HG02610 (cell line): ENCODE measurements at regions not wholly inside any gene's neighbourhood (a gene's known extent, or its start where the extent isn't known, plus 50 kb on each side); places are given as distances from the start of the nearest gene placed in this dataset.

Experiments used
- ATAC-seq: cut with Tn5 transposase; IDR thresholded peaks from one replicate; pipeline ENCODE4 v1.9.1; 2021; ENCODE audit warnings: mild to moderate bottlenecking, moderate library complexity; ENCODE audit not compliant: unreplicated experiment

DNA sequence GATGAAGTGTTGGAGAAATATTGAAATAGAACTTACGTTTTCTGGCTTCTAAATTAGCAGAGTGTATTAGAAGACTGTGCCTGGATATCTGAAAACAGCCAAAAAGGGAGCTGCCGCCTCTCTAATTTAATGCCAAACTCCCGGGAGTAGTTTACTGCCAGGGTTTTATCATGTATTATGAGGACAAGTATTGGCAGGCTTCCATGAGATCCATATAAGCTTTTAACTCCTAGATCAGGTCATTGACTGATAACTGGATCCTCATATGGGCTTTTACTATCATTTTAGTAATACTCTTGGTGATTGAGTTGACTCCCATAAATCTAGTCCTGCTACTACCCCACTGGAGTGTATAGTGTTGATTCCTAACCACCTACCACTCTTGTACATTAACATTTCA, 178.4 kb upstream of the CXADR start:
- no peak for ATAC-seq

DNA sequence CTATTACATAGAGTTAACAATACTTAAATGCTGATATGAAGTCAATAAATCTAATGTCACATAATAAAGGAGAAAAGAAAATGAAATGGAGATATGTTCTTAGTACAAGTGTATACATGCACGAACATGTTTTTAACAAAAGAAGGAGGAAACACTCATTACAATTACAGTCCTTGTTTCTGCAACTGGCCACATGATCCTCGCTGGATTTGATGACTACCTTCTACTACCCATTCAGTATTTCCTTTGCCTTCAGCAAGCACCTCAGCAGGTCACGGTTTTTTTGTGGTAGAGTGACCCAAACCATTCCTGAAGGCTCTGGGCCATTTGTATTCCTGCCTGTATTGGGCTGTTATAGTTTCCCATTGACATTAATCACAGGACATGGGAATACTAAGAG, 172.8 kb upstream of the CXADR start:
- ATAC-seq, result no peak

- no peak for ATAC-seq
Observed at GRCh38 chr21:17343055-17343454, 169.8 kb upstream of the CXADR start.

DNA sequence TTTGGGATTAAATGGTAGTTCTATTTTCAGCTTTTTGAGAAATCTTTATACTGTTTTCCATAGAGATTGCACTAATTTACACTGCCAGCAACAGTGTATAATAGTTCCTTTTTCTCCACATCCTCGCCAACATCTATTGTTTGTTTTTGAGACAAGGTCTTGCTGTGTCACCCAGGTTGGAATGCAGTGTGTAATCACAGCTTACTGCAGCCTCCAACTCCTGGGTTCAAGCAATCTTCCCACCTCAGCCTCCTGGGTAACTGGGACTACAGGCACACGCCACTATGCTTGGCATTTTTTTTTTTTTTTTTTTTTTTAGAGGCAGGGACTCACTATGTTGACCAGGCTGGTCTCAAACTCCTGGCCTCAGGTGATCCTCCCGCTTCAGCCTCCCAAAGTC, 164.5 kb upstream of the CXADR start:
- ATAC-seq, result no peak

GRCh38 chr21:17348849-17349248, 164.0 kb upstream of the CXADR start:
- ATAC-seq, result no peak

GRCh38 chr21:17351766-17352165, 161.1 kb upstream of the CXADR start:
- ATAC-seq, result no peak

- ATAC-seq, result no peak
Observed at GRCh38 chr21:17352996-17353655, 159.7 kb upstream of the CXADR start.

- ATAC-seq, result no peak
Observed at GRCh38 chr21:17359781-17360180, 153.1 kb upstream of the CXADR start.

- no peak for ATAC-seq
Observed at GRCh38 chr21:17368748-17369363, 144.0 kb upstream of the CXADR start.

DNA sequence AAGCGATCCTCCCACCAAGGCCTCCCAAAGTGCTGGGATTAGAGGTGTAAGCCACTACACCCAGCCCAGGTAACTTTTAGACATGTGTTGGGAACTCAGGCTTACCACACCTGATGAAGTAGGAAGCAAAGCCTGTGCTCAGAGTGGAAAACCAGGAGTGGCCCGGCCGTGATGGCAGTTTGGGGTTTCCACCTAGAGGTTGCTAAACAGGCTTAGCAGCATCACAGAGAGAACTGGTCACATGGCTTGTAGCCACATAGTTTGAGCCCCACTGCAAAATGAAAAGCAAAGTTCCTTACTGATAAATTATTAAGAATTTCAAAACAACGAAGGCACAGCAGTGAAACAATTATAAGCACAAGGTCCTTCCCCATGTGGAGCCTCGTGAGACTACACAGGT, 142.6 kb upstream of the CXADR start:
- ATAC-seq, result no peak

- ATAC-seq, result no peak
Observed at GRCh38 chr21:17370916-17371315, 141.9 kb upstream of the CXADR start.

DNA sequence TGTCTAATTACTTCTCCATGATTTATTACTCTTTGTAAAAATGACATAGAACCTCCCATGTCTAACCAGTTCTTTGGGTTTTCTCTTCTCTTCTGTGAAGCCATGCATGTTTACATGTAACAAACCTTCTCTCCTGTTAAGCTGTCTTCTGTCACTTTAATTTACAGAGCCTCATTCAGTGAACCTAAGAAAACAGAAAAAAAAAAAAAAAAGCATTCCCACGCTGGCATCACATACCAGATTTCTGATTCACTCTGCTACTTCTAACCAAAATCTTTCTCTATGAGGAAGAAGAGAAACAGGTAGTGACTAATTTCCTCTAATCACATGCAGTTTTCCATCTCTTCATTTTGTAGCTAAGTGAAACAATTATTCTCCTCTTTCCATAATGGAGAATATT, 141.4 kb upstream of the CXADR start:
- no peak for ATAC-seq

DNA sequence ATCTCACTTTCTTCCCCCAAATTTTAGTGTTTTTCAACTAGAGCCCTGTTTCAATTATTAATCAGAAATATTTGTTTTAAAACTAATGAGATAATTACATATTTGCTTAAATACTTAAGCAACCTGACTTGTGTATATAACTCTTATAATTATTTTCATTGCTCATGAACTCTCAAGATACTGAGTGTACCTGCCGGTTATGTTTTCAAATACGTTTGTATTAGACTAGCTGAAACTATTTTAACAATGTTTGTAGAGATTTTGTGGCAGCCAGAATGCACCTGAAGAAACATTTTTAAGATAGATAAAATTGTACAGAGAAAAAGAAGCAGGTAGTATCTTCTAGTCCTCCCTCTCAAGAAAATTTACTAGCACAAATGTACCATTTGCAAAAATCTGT, 140.6 kb upstream of the CXADR start:
- ATAC-seq, result no peak

- no peak for ATAC-seq
Observed at GRCh38 chr21:17386498-17386897, 126.3 kb upstream of the CXADR start.

- ATAC-seq, result peak; percentile 57
Observed at GRCh38 chr21:17387030-17387617, 125.7 kb upstream of the CXADR start.

- no peak for ATAC-seq
Observed at GRCh38 chr21:17388226-17388625, 124.6 kb upstream of the CXADR start.

- ATAC-seq, result no peak
Observed at GRCh38 chr21:17389311-17389710, 123.5 kb upstream of the CXADR start.

DNA sequence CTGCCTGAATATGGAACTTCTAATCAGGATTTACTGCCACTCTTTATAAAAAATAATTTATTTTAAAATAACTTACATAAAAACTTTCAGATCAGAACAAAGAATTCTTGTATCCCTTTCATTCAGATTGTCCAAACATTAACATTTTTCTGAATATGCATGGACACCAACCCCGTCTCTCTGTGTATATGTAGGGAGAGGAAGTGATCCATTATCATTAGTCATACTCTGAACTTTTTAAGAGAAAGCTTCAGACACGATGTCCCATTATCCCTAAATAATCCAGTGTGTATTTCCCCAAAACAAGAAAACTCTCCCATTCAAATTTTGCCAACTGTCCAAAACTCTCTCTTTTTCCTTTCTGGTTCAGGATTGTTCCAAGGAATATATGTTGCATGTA, 122.3 kb upstream of the CXADR start:
- ATAC-seq, result no peak

DNA sequence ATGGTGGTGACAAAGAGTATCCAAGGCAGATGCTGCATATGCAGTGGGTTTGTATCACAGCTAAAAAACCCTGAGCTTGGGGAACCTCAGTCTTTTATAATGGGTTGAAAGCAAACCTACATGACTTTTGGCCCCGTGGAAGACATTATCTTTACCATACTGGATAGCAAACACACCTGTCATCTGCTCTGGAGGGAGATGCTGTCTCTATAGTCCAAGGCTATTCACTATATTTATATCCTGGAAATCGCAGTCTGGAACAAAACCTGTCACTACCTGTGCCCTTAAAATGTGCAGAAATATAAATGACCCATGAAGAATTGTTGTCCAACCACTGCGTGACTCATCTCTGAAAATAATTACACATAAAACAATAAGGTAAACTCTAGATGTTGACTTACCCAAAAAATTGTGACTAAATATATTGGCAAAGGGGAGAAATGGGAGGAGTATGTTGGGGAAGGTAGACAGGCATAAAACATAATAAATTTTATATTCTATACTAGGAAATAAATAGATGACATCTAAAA, 121.0 kb upstream of the CXADR start:
- ATAC-seq, result no peak

DNA sequence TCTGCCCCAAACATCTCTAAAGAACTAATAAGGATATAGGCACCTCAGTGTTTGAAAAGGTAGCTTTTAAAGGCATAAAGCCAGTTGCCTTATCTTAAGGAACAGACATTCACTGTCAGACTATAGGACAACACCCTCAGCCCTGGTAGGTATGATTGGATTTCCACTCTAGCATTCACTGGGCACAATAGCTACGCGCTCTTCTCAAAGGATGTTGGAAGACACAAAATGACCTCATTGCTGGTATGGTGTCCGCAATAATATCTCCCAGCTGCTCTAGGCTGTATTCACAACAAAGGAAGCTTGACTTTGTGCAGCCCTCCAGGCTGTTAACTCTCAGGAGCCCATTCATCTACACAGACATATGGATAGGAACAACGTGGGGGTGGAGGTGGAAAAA, 119.4 kb upstream of the CXADR start:
- no peak for ATAC-seq

DNA sequence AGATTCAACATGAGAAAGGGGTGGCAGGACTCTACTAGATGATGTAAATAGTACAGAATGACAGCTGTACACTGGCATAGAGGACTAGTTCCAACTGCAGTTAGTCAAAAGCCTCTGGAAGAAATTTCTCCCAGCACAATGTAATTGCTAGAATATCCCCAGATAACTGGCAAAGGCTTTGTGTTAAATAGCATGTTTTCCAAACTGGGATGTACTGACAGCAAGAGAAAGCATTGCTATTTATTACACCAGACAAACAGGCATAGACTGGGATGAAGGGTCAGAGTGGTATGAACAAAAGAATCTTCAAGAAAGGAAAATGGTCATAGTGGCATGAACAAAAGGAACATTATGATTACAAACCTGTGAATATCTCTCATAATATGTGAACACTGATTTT, 115.9 kb upstream of the CXADR start:
- no peak for ATAC-seq

DNA sequence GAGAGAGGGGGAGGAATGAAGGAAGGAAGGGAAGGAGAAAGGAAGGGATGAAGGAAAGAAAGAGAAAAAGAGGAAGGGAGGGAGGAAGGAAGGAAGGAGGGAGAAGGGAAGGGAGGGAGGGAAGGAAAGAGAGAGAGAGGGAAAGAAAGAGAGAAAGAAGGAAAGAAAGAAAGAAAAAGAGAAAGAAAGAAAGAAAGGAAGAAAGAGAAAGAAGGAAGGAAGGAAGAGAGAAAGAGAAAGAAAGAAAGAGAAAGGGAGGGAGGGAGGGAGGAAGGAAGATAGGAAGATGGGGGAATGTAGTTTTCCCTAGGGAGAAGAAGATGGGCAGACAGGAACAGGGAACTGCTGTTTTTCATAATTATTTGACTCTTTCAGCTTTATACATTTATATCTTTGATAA, 115.1 kb upstream of the CXADR start:
- no peak for ATAC-seq
